Skin of body (tissue), 1 donor: ENCODE measurements at regions not wholly inside any gene's neighbourhood (a gene's known extent, or its start where the extent isn't known, plus 50 kb on each side); places are given as distances from the start of the nearest gene placed in this dataset.

ENCODE experiments used
- DNase-seq: peaks from one replicate; lab custom pipeline; 2025; lab: John Stamatoyannopoulos, UW

DNA sequence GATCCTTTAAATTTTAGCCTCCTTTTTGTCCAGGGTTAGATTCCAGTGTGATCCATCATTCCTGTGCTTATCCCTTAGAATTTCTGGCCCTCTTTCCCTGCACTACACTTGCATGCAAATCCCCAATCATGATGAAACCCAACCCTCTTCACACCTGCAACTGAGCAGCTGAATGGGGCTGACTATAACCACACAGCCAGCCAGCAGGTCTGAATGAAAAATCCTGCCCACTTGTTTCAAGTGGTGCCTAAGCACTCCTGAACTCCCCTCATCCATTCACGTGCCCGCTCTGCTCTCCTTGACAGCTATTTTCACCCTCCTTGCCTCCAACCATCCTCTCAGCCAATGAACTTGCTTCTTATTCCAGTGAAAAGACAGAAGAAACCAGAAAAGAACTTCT is 80.5 kb upstream of the AFF3 start:
- no peak for DNase-seq

DNA sequence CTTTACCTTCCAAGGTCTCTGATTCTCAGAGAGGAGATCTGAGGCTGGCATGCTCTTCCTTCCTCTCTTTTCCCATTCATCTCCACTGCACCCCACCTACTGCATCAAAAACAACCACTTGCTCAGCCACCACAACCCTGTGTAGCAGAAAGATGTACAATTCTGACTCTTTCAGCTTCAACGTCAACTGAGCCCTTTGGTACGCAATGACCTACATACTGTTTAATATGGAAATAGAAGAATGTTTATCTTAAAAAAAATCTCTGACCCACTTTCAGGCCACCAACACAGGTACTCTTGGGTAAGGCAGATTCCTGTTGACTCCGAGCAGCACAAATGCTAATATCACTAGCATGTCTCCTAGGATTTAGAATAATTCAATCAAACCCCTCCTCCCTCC is 76.2 kb upstream of the AFF3 start:
- DNase-seq = no peak

DNA sequence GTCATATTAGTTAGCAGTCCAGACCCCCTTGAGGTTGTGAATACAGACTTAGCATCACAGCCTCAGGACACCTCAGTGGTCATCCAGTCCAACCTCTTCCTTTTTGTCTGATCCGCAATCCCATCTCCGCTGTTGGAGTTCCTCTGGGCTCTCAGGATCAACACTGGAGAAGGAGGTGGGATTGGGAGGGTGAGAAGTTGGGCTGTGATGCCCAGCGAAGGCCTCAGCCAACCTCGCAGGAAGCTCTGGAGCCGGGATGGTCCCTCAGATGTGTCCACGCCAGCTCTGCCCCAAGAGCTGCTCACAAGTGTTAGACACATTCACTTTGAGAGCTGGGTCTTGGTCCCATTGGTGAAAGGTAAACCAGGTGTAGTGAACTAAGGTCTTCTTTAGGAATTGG is 74.9 kb upstream of the AFF3 start:
- DNase-seq = no peak

GRCh38 chr2:100216015-100216414 is 73.6 kb upstream of the AFF3 start:
- DNase-seq = no peak

DNA sequence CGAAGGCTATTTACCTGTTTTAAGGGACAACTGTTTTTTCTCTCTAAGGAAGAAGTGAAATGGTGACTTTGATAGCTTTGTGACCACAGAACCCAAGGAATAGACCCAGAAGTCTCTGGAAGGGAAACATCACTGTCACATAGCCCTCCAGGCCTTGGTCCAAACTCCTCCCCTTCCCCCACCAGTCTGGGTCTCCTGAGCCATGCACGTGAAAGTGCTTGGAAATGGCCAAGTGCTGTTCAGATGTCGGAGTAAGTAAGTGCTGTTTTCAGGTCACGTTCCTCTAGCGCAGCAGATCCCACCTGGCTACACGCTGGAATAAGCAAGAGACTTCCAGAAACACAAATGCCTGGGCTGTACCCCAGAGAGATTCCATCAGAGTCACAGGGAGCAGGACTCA is 73.0 kb upstream of the AFF3 start:
- DNase-seq = no peak

DNA sequence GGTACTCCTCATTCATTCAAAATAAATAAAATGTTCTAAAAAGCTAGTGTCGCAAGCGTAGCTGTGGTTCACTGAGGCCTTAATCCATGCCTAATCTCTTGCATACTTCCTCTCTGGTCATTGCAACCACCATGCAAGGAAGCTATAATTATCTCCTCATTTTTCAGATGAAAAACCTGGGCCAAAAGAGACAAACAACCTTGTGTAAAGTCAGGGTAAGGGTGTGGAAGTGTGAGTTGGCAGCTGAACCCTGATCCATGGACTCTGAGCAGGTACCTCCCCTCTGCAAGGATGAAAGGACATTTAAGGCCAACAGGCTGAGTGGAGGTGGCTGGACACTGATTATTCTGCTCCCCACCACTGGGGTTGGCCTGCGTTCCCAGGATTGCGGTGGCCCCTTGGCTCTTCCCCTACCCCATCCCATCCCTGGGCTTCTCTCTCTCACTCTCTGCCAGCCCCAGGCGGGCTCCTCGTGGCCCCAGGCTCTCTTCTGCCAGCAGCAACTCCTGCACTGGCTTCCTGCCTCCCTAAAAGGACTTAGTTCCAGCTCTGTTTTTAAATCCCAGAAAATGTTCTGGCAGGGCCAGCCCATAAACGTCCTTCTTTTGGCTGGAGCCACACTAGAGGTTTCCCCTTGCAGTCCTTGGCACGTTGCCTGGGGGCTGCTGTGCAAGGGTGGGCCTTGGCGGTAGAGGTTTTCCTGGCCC is 72.0 kb upstream of the AFF3 start:
- peak; percentile 50 for DNase-seq

- no peak for DNase-seq
These were observed 71.2 kb upstream of the AFF3 start for GRCh38 chr2:100213595-100213994.

DNA sequence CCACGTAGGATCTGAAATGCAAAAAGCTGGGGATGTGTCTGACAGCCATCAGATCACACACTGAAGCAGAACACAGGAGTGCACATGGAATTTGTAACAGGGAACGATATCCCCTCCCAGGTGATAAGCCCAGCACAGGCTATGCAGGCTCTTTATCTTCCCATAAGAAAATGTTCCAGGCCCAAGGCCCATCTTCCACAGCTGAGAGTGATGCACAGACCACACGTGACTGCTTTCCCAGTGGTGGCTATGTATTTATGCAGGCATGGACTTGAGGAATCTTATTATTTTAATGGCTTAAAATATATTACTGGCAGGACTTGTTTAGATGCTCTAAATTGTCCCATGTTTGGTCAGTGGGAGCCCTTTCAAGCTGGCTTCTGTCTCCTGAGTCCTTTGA is 70.5 kb upstream of the AFF3 start:
- DNase-seq = no peak

- no peak for DNase-seq
These were observed 69.1 kb upstream of the AFF3 start for GRCh38 chr2:100211521-100211920.

DNA sequence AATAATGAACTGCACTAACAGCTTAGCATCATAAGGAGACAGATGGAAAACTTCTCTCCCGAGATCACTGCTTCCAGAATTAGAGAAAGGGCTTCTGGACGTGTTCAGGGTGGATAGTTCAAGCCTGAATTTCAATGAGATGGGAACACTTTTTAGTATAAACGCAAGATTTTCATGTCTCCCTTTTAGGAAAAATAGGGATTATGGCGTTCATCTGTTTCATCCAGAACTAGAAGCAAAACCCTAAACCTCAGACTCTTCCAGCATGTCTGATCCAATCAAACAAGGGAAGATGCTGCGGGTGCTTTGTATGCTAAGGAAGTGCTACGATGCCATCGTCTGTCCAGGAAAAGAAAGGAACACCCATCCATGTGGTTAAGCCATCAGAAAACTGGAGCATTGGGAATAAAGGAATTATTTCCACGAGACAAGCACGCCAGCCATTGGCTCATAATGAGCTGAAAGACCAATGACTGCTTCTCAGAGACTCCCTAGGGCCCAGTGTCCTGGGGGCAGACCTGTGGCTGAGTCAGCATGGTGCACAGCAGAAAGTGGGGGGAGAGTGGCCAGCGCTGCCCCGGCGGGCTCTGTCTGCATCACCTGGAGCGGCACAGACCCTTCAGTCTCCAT is 65.9 kb upstream of the AFF3 start:
- DNase-seq = peak; percentile 43

DNA sequence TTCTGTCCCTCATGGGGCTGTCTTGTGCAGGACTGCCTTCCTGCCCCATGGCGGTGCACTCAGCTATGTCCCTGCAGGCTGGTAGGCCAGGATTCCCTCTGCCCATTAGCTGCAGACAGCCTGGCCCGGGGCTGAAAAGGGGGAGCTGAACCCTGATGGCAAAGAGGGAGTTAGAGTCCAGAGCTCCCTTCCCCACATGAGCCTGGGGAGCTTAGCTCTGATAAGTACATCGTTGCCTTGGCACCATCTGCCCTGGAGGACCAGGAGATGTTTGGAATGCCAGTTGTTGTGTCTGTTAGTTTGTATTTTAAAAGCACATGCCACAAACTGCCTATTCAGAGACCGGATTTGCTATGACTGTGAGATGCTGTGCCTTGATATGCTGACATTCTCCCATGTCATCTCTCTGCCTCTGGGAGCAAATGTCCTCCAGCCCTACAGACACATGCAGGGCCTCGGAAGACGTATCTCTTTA is 65.1 kb upstream of the AFF3 start:
- DNase-seq = no peak

- DNase-seq = no peak
These were observed 64.4 kb upstream of the AFF3 start for GRCh38 chr2:100206731-100207255.

- no peak for DNase-seq
These were observed 62.8 kb upstream of the AFF3 start for GRCh38 chr2:100205174-100205573.

DNA sequence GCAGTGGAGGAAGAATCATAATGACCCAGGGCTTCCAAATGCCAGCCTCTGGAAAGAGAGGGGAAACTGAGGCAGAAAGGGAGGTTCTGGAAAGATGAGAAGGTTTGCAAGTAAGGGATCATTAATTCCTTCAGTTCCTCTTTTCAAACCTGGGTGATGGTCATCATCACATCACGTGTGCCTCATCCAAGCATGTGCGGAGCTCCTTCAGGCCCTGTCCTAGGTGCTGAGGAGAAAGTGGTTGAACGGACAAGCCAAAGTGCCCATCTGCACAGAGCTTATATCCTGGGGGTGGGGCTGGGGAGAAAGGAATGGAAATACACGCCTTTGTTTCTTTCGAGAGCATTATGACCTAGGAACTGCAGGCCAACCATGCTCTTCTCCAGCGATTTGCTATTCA is 60.2 kb upstream of the AFF3 start:
- no peak for DNase-seq

- DNase-seq = no peak
These were observed 58.6 kb upstream of the AFF3 start for GRCh38 chr2:100200985-100201384.

GRCh38 chr2:100199421-100199820 is 57.0 kb upstream of the AFF3 start:
- DNase-seq = no peak

- no peak for DNase-seq
These were observed 56.3 kb upstream of the AFF3 start for GRCh38 chr2:100198461-100199230.

GRCh38 chr2:100197631-100198153 is 55.3 kb upstream of the AFF3 start:
- peak; percentile 45 for DNase-seq

DNA sequence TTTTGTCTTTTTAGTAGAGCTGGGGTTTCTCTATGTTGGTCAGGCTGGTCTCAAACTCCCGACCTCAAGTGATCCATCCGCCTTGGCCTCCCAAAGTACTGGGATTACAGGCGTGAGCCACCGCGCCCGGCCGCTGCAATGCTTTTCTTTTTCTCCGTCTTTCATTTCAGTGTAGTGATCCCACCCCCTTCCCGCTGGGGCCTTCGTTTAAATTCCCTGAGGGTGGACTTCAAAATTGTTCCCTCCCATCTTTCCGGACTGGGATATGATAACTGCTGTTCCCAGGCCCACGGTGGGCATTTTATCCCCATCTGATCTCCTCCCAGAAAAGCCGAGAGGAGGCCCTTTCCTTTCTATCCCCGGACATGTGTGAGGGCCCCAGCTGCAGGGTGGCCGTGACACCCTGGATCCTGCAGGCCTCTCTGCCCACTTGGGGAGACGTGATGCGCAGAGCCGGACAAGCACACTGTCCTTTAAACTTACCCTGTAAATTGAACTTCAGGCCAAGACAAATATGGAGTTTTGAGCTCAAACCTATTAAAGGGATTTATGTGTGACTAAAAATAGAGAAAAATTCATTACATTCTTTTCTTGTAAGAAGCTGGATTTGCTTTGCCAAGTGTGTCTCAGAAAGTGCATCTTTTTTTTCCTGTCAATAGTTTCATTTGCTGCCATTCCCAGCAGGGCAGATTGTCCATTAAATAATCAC is 54.5 kb upstream of the AFF3 start:
- peak; percentile 58 for DNase-seq

- no peak for DNase-seq
These were observed 53.6 kb upstream of the AFF3 start for GRCh38 chr2:100195942-100196341.

DNA sequence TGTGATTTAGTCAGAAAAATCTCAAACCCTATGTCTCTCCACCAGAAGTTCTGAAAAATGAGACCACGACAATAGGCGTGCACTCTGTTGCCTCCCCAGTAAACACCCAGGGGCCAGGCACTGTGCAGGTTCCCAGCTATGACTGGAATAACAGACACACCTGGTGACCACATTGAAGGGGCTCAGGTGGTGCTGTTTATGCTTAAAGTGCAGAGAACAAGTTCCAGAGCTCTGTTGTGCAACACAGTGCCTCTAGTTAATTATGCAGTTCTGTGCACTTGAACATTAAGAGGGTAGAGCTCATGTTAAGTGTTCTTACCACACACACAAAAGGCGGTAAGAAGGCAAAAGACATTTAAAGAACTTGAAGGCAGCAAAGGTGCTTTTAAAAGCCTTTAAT is 52.6 kb upstream of the AFF3 start:
- no peak for DNase-seq
